MM.1S (cell line): ENCODE measurements at regions not wholly inside any gene's neighbourhood (a gene's known extent, or its start where the extent isn't known, plus 50 kb on each side); places are given as distances from the start of the nearest gene placed in this dataset.

Experiments used
- EZH2phosphoT487 ChIP-seq: fragments of 300-600 bp; sonication (generic); IDR thresholded peaks from 2 replicates; pipeline ENCODE4 v1.6.1; 2018; ENCODE audit warnings: antibody characterized with exemption, low read length
- TF ChIP-seq, protein P1 (sequence below): fragments of 300-600 bp; sonication (generic); IDR thresholded peaks from 2 replicates; pipeline ENCODE4 v1.5.1; 2016; ENCODE audit warnings: antibody characterized with exemption, low read length, mixed read lengths

DNA sequence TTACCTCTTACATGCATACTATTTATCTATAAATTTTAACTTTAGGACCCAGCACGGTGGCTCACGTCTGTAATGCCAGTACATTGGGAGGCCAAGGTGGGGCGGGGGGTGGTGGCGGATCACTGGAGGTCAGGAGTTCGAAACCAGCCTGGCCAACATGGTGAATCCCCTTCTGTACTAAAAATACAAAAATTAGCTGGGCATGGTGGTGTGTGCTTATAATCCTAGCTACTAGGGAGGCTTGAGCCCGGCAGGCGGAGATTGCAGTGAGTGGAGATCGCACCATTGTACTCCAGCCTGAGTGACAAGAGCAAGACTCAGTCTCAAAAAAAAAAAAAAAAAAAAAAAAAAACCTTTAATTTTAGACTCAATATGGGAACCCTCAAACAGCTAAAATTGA lies 1582.6 kb upstream of the NUDT12 start:
- TF ChIP-seq, protein P1, sequence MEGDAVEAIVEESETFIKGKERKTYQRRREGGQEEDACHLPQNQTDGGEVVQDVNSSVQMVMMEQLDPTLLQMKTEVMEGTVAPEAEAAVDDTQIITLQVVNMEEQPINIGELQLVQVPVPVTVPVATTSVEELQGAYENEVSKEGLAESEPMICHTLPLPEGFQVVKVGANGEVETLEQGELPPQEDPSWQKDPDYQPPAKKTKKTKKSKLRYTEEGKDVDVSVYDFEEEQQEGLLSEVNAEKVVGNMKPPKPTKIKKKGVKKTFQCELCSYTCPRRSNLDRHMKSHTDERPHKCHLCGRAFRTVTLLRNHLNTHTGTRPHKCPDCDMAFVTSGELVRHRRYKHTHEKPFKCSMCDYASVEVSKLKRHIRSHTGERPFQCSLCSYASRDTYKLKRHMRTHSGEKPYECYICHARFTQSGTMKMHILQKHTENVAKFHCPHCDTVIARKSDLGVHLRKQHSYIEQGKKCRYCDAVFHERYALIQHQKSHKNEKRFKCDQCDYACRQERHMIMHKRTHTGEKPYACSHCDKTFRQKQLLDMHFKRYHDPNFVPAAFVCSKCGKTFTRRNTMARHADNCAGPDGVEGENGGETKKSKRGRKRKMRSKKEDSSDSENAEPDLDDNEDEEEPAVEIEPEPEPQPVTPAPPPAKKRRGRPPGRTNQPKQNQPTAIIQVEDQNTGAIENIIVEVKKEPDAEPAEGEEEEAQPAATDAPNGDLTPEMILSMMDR: no peak
- no peak for TF ChIP-seq EZH2phosphoT487
